SK-N-SH (cell line): ENCODE measurements at regions not wholly inside any gene's neighbourhood (a gene's known extent, or its start where the extent isn't known, plus 50 kb on each side); places are given as distances from the start of the nearest gene placed in this dataset.

Source experiments
- CTCF ChIA-PET: fragments of 300-600, 350-600 bp; formaldehyde crosslinking; extraction: SDS; loops from one replicate; lab custom pipeline; 2021; lab: Yijun Ruan, JAX
- POLR2A ChIA-PET: fragments of 350-600 bp; sonication (Branson Sonifier 250); formaldehyde crosslinking; extraction: SDS; loops from one replicate; lab custom pipeline; 2020; ENCODE audit warnings: antibody characterized with exemption, inconsistent platforms; lab: Yijun Ruan, JAX
- DNase-seq: peaks from one replicate; pipeline ENCODE4 v3.0.0; 2012
- H2AFZ ChIP-seq: fragments of 200-600 bp; sonication (generic); 2 replicates; pipeline ENCODE4 v1.8.1; 2016; ENCODE audit warnings: antibody characterized with exemption, mild to moderate bottlenecking, low read depth
- H3F3A ChIP-seq: fragments of 200-600 bp; sonication (generic); replicated peaks from 2 replicates; pipeline ENCODE3; 2016; ENCODE audit warnings: antibody characterized with exemption, mild to moderate bottlenecking; ENCODE audit not compliant: insufficient read depth
- H3K27ac ChIP-seq, 2 experiments: fragments of 200-500 bp in 1 of 2; fragments of 200-600 bp in 1 of 2; sonication (Bioruptor generic) in 1 of 2; sonication (generic), shearing (Covaris generic) in 1 of 2; 2 replicates each; pipeline versions ENCODE4 v1.5.1 to v1.6.1; 2014 to 2016; ENCODE audit warnings: low read depth in 2 of 2, inconsistent platforms in 1 of 2, low read length in 1 of 2, mild to moderate bottlenecking in 1 of 2, mixed read lengths in 1 of 2
- H3K27me3 ChIP-seq: fragments of 200-600 bp; sonication (generic), shearing (Covaris generic); 2 replicates; pipeline ENCODE4 v1.6.1; 2016; ENCODE audit warnings: mixed run types; ENCODE audit not compliant: insufficient read depth
- H3K36me3 ChIP-seq, 2 experiments: fragments of 200-500 bp in 1 of 2; fragments of 200-600 bp in 1 of 2; sonication (Bioruptor generic) in 1 of 2; sonication (generic) in 1 of 2; replicated peaks in 1 of 2; 2 replicates each; pipeline versions ENCODE3 to v1.5.1; 2014 to 2016; ENCODE audit warnings: low read length in 1 of 2, mild to moderate bottlenecking in 1 of 2; ENCODE audit not compliant: insufficient read depth in 2 of 2, control insufficient read depth in 1 of 2
- H3K4me1 ChIP-seq, 2 experiments: fragments of 200-500 bp in 1 of 2; fragments of 200-600 bp in 1 of 2; sonication (Bioruptor generic) in 1 of 2; sonication (generic), shearing (Covaris generic) in 1 of 2; 2 replicates each; pipeline versions ENCODE4 v1.5.1 to v1.6.1; 2014 to 2016; ENCODE audit warnings: low read depth in 1 of 2, low read length in 1 of 2, mixed run types in 1 of 2; ENCODE audit not compliant: insufficient read depth in 2 of 2, control insufficient read depth in 1 of 2
- H3K4me2 ChIP-seq: fragments of 200-600 bp; sonication (generic), shearing (Covaris generic); 2 replicates; pipeline ENCODE4 v1.6.1; 2017; ENCODE audit warnings: mixed run types
- H3K4me3 ChIP-seq, 2 experiments: fragments of 200-500 bp in 1 of 2; fragments of 200-600 bp in 1 of 2; sonication (Bioruptor generic) in 1 of 2; sonication (generic), shearing (Covaris generic) in 1 of 2; 2 replicates each; pipeline versions ENCODE4 v1.5.1 to v1.8.1; 2014 to 2016; ENCODE audit warnings: low read depth in 2 of 2, inconsistent platforms in 1 of 2, low read length in 1 of 2, mild to moderate bottlenecking in 1 of 2, mixed read lengths in 1 of 2, moderate library complexity in 1 of 2
- H3K79me2 ChIP-seq: fragments of 200-600 bp; sonication (generic); 2 replicates; pipeline ENCODE4 v1.8.1; 2017; ENCODE audit warnings: mild to moderate bottlenecking; ENCODE audit not compliant: insufficient read depth
- H3K9ac ChIP-seq: fragments of 200-600 bp; sonication (generic); 2 replicates; pipeline ENCODE4 v1.6.1; 2017; ENCODE audit warnings: mixed run types
- H3K9me2 ChIP-seq: fragments of 200-600 bp; sonication (generic); 2 replicates; pipeline ENCODE4 v1.6.1; 2017; ENCODE audit warnings: mixed run types
- H3K9me3 ChIP-seq: fragments of 200-600 bp; sonication (generic); 2 replicates; pipeline ENCODE4 v1.6.1; 2017; ENCODE audit warnings: mixed run types, mild to moderate bottlenecking, moderate library complexity
- H4K20me1 ChIP-seq: fragments of 200-600 bp; sonication (generic); 2 replicates; pipeline ENCODE4 v1.6.1; 2017; ENCODE audit warnings: mild to moderate bottlenecking, mixed run types; ENCODE audit not compliant: insufficient read depth
- CTCF ChIP-seq: fragments of 200-600 bp; sonication (generic); IDR thresholded peaks from 2 replicates; pipeline ENCODE4 v1.6.1; 2017; ENCODE audit warnings: antibody characterized with exemption, mild to moderate bottlenecking, moderate library complexity
- EZH2phosphoT487 ChIP-seq: fragments of 200-600 bp; sonication (generic); IDR thresholded peaks from 2 replicates; pipeline ENCODE4 v1.6.1; 2017; ENCODE audit warnings: low read depth, mixed run types, mild to moderate bottlenecking, antibody characterized with exemption, moderate library complexity, borderline replicate concordance
- FOSL2 ChIP-seq: IDR thresholded peaks from 2 replicates; pipeline ENCODE4 v1.4.0; 2012; ENCODE audit warnings: low read depth, mild to moderate bottlenecking, moderate library complexity, borderline replicate concordance
- FOXJ3 ChIP-seq: sonication (generic); formaldehyde crosslinking; IDR thresholded peaks from 2 replicates; pipeline ENCODE4 v1.5.1; 2020; ENCODE audit warnings: mild to moderate bottlenecking, missing genetic modification reagents
- GABPA ChIP-seq: IDR thresholded peaks from 2 replicates; pipeline ENCODE4 v1.4.0; 2012; ENCODE audit warnings: low read depth, mild to moderate bottlenecking
- GATA2 ChIP-seq: sonication (generic); formaldehyde crosslinking; IDR thresholded peaks from 2 replicates; pipeline ENCODE4 v1.5.0; 2020; ENCODE audit warnings: mild to moderate bottlenecking, missing genetic modification reagents
- IRF3 ChIP-seq: fragments of 150-350 bp; IDR thresholded peaks from 2 replicates; pipeline ENCODE4 v1.6.1; 2016; ENCODE audit warnings: mild to moderate bottlenecking, low read depth, low read length
- MEF2A ChIP-seq: IDR thresholded peaks from 2 replicates; pipeline ENCODE4 v1.4.0; 2012; ENCODE audit warnings: low read depth, borderline replicate concordance
- NRF1 ChIP-seq: IDR thresholded peaks from 2 replicates; pipeline ENCODE4 v1.6.1; 2012; ENCODE audit warnings: low read depth, mild to moderate bottlenecking, low read length
- RAD21 ChIP-seq: IDR thresholded peaks from 2 replicates; pipeline ENCODE4 v1.6.1; 2012; ENCODE audit warnings: mild to moderate bottlenecking, low read length
- RCOR1 ChIP-seq: fragments of 150-350 bp; IDR thresholded peaks from 2 replicates; pipeline ENCODE4 v1.6.1; 2017; ENCODE audit warnings: antibody characterized with exemption, low read length
- RFX5 ChIP-seq: IDR thresholded peaks from 2 replicates; pipeline ENCODE4 v1.6.1; 2012; ENCODE audit warnings: mild to moderate bottlenecking, improper control_type of control experiment, low read length
- RXRA ChIP-seq: IDR thresholded peaks from 2 replicates; pipeline ENCODE4 v1.4.0; 2012; ENCODE audit warnings: low read depth, mild to moderate bottlenecking, borderline replicate concordance
- SIN3A ChIP-seq: IDR thresholded peaks from 2 replicates; pipeline ENCODE4 v1.6.1; 2012; ENCODE audit warnings: low read depth, mild to moderate bottlenecking, low read length, moderate library complexity, borderline replicate concordance
- TCF12 ChIP-seq: IDR thresholded peaks from 2 replicates; pipeline ENCODE4 v1.4.0; 2012
- USF1 ChIP-seq: IDR thresholded peaks from 2 replicates; pipeline ENCODE4 v1.4.0; 2012; ENCODE audit warnings: low read depth, borderline replicate concordance
- WGBS: methylation state at CpG from one replicate; pipeline ENCODE4 v1.1.6; 2017; ENCODE audit warnings: low lambda C conversion rate; 5-methylcytosine and 5-hydroxymethylcytosine counted together

- no peak overlapping the region for H3K4me2 ChIP-seq
- H3K27me3 ChIP-seq: no peaks in the 10 kb centered on the region
- H3K4me1 ChIP-seq: no peaks in the 10 kb centered on the region
- no peaks in the 10 kb centered on the region for H3K36me3 ChIP-seq
- ChIA-PET POLR2A (no interaction called here), CTCF (interaction anchor here (0.9 to 1.1 kb wide), 2 partner anchors 10 to 888 kb away, joined by 3 read pairs; no protein-coding TSS in a partner anchor)
- H2AFZ ChIP-seq: no peak overlapping the region
- H3K79me2 ChIP-seq: no peaks in the 10 kb centered on the region
- no peak for TF ChIP-seq RCOR1
- no peak for TF ChIP-seq CTCF
- TF ChIP-seq FOSL2: no peak
- TF ChIP-seq TCF12: no peak
- no peak for TF ChIP-seq FOXJ3 (CRISPR knock-in tag)
- no peak for TF ChIP-seq GABPA
- no peak for TF ChIP-seq USF1
- no peak for TF ChIP-seq IRF3
- no peak for TF ChIP-seq NRF1
- no peaks in the 10 kb centered on the region for H3K9me2 ChIP-seq
- no peak for DNase-seq
- peaks cover 50% of the 10 kb centered on the region for H3F3A ChIP-seq
- no peak overlapping the region for H3K27ac ChIP-seq
- H3K9ac ChIP-seq: no peak overlapping the region
- H4K20me1 ChIP-seq: no peaks in the 10 kb centered on the region
- H3K4me3 ChIP-seq: no peak overlapping the region
- peaks cover 4% of the 10 kb centered on the region; the same call in 1 of the 2 replicates for H3K9me3 ChIP-seq
These were observed 633.8 kb upstream of the CT83 start for GRCh38 chrX:117096528-117096927.

GRCh38 chrX:117095393-117095792 lies 632.6 kb upstream of the CT83 start:
- CTCF ChIA-PET: interaction anchor here (1.1 kb wide), 1 partner anchor 11 kb away, joined by 3 read pairs; no protein-coding TSS in a partner anchor
- WGBS: 30% methylated on average over 2 of the region's 2 CpGs
- POLR2A ChIA-PET: no interaction called here
- Histone ChIP-seq H3K4me1 (no peaks in the 10 kb centered on the region), H3K4me2 (no peak overlapping the region), H4K20me1 (no peaks in the 10 kb centered on the region), H3K36me3 (no peaks in the 10 kb centered on the region), H3K4me3 (no peak overlapping the region), H3K9ac (no peak overlapping the region), H2AFZ (no peak overlapping the region), H3F3A (peaks cover 50% of the 10 kb centered on the region), H3K27ac (no peak overlapping the region), H3K79me2 (no peaks in the 10 kb centered on the region), H3K9me3 (peaks cover 4% of the 10 kb centered on the region; the same call in 1 of the 2 replicates), H3K9me2 (no peaks in the 10 kb centered on the region), H3K27me3 (no peaks in the 10 kb centered on the region)
- TF ChIP-seq GATA2 (CRISPR knock-in tag) (no peak), CTCF (no peak), SIN3A (no peak), EZH2phosphoT487 (no peak), MEF2A (no peak), TCF12 (no peak), FOSL2 (no peak), GABPA (no peak), RAD21 (no peak), RFX5 (no peak), RXRA (no peak)
- DNase-seq: no peak
